ENCODE measurements at regions not wholly inside any gene's neighbourhood (a gene's known extent, or its start where the extent isn't known, plus 50 kb on each side); places are given as distances from the start of the nearest gene placed in this dataset.
A peak's percentile ranks its signal among the peaks of the same experiment; 100 is the strongest.

DNA sequence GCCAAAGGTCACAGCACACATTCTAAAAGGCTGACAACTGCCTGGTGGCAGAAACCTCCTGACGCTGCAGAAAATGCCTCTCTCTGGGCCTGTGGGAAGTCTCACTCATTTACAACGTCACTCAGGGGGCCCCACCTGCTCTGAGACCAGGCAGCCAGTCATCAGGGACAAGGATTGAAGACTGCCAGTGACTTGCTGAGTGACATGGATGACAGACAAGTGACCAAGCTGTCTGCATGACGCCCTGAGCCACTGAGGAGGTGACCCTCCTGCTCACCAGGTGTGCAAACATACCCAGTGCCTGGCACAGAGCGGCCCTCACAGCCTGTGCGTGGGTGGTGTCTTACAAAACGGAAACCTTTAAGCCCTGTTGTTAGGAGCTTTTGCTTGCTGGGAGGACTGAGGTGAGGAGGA lies 392.4 kb downstream of the TNS1 start:
- Histone ChIP-seq H3K27ac (ENCODE audit: low read length) (no peak overlapping the region), H3K9me3 (replicated peaks; ENCODE audit: control insufficient read depth, low read depth, low read length) (no peaks in the 10 kb centered on the region), H3K4me3 (ENCODE audit: low read length) (no peak overlapping the region), H3K36me3 (ENCODE audit: control insufficient read depth, insufficient read depth, low read length) (no peaks in the 10 kb centered on the region), H3K4me1 (ENCODE audit: control insufficient read depth, insufficient read depth, low read length) (peaks cover 41% of the 10 kb centered on the region), H3K27me3 (ENCODE audit: control insufficient read depth, insufficient read depth, low read length) (peaks cover 2% of the 10 kb centered on the region)
- DNase-seq, result no peak
- 69% methylated on average over 3 of the region's 6 CpGs for WGBS (ENCODE audit: insufficient coverage)

DNA sequence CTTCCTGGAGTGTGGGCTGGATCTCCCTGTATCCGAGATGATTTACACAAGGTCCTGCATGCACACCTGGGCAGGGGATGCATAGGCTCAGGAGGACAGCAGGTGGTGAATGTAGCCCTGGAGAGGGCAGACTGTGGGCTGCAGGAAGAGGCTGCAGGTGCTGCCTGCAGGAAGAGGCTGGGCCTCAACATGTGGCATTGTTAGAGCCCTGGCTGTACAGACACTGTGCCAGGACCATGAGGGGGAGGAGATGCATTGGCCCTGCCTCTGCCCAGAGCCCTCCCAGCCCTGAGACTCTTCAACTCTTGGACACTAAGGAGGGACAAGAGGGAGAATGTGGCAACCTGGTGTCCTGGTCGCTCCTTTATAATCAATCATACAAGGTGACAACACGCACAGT lies 392.8 kb downstream of the TNS1 start:
- Histone ChIP-seq H3K4me1 (ENCODE audit: control insufficient read depth, insufficient read depth, low read length) (peaks cover 43% of the 10 kb centered on the region), H3K27me3 (ENCODE audit: control insufficient read depth, insufficient read depth, low read length) (peaks cover 2% of the 10 kb centered on the region), H3K4me3 (ENCODE audit: low read length) (no peak overlapping the region), H3K9me3 (replicated peaks; ENCODE audit: control insufficient read depth, low read depth, low read length) (no peaks in the 10 kb centered on the region), H3K36me3 (ENCODE audit: control insufficient read depth, insufficient read depth, low read length) (no peaks in the 10 kb centered on the region), H3K27ac (ENCODE audit: low read length) (no peak overlapping the region)
- DNase-seq, result no peak
- 77% methylated on average over 3 of the region's 3 CpGs for WGBS (ENCODE audit: insufficient coverage)

DNA sequence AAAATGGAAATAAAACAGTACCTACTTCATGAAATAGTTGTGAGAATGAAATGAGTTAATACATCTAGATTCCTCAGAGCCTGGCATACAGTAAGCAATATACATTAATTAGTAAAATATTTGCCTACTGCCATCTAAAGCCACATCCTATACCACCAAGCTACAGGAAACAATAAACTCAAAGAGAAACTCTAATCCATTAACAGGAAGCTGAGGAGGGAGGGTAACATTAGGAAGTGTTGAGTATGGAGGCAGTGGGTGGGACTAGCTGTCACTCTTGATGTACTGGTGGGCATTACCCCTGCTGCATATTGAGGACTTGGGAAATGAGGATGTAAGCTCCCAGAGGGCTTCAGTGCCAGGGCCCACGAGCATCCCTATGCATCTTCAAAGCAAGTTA lies 396.5 kb downstream of the TNS1 start:
- Histone ChIP-seq H3K4me3 (ENCODE audit: low read length) (no peak overlapping the region), H3K4me1 (ENCODE audit: control insufficient read depth, insufficient read depth, low read length) (peaks cover 47% of the 10 kb centered on the region), H3K27ac (ENCODE audit: low read length) (no peak overlapping the region), H3K9me3 (replicated peaks; ENCODE audit: control insufficient read depth, low read depth, low read length) (no peaks in the 10 kb centered on the region), H3K36me3 (ENCODE audit: control insufficient read depth, insufficient read depth, low read length) (no peaks in the 10 kb centered on the region), H3K27me3 (ENCODE audit: control insufficient read depth, insufficient read depth, low read length) (peaks cover 4% of the 10 kb centered on the region)
- 56% methylated on average over 1 of the region's 1 CpG for WGBS (ENCODE audit: insufficient coverage)
- DNase-seq, result no peak

DNA sequence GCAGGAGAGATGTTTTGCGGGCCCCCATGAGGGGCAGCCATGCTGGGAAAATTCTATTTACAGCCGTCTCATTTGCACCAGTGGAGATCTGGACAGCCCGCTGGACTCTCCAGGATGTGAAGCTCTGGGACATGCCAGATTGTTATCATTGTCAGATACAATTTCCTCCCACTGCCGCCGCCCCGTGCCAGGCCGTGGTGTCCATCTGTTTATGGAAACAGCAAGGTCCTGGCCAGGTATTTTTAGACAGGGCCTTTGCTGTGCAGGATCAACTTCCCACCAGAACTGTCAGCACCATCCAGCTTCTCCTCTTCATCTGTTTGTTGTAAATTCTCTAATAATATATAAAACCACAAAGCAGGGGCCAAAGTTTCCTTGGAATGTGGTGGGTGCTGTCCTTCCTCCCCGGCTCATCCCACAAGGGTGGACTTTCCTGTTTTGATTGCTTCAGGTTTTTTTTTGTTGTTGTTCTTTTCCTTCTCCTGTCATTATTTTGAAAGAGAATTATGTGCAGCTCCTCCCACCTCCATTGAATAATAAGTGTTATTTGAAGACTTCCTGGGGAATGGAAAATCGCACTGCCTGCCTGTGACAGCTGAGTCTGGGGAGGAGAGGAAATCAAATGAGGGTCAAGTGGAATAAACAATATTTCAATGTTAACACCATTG lies 398.1 kb downstream of the TNS1 start:
- no peak overlapping the region for H3K4me3 ChIP-seq (ENCODE audit: low read length)
- H3K9me3 ChIP-seq (replicated peaks; ENCODE audit: control insufficient read depth, low read depth, low read length), result no peaks in the 10 kb centered on the region
- H3K4me1 ChIP-seq (ENCODE audit: control insufficient read depth, insufficient read depth, low read length), result peaks cover 49% of the 10 kb centered on the region
- DNase-seq, result peak; percentile 66
- H3K27ac ChIP-seq (ENCODE audit: low read length), result peak overlapping the region; percentile 66
- H3K36me3 ChIP-seq (ENCODE audit: control insufficient read depth, insufficient read depth, low read length), result no peaks in the 10 kb centered on the region
- peaks cover 7% of the 10 kb centered on the region for H3K27me3 ChIP-seq (ENCODE audit: control insufficient read depth, insufficient read depth, low read length)
- 67% methylated on average over 2 of the region's 9 CpGs for WGBS (ENCODE audit: insufficient coverage)

DNA sequence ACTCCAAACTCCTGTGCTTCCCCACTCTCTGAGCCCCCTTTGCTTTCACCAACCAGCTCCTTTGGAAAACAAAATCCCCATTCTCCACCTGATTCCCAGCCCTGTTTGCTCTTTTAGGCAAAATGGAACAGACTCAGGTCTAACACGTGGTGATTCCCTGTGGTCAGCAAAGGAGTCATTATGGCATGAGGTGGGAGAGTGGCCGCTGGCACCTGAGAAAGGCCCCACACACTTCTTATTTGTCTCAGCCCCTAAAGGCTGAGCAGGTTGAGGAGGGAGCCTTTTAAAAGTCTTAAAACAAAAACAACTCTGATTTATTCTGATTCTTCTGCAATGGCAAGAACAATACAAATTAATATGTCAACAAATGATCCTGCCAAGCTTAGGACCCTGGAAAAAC lies 401.2 kb downstream of the TNS1 start:
- no peaks in the 10 kb centered on the region for H3K9me3 ChIP-seq (replicated peaks; ENCODE audit: control insufficient read depth, low read depth, low read length)
- H3K27ac ChIP-seq (ENCODE audit: low read length), result no peak overlapping the region
- H3K4me1 ChIP-seq (ENCODE audit: control insufficient read depth, insufficient read depth, low read length), result peaks cover 35% of the 10 kb centered on the region
- no peaks in the 10 kb centered on the region for H3K36me3 ChIP-seq (ENCODE audit: control insufficient read depth, insufficient read depth, low read length)
- H3K4me3 ChIP-seq (ENCODE audit: low read length), result no peak overlapping the region
- H3K27me3 ChIP-seq (ENCODE audit: control insufficient read depth, insufficient read depth, low read length), result peaks cover 4% of the 10 kb centered on the region
- no CpG with 5 or more reads among the region's 2 CpGs for WGBS (ENCODE audit: insufficient coverage)
- no peak for DNase-seq

DNA sequence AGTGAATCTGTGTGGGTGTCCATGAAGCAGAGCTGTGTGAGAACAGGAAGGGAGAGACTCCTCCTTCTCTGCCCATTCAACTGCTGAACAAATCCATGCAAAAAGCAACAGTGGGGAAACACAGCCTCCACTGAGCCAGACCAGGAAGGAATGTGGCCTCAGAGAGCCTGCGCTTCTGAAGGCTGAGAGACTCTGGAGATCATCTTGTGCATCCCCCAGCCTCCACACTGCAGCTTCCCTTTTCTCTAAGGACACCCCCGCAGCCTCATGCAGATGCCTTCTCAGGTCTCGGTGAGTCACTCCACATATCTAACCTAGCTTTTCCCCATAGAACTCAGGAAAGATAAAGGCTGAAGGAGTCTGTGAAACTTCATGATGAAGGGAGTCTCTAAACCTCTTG lies 402.9 kb downstream of the TNS1 start:
- H3K4me1 ChIP-seq (ENCODE audit: control insufficient read depth, insufficient read depth, low read length), result peaks cover 22% of the 10 kb centered on the region
- WGBS (ENCODE audit: insufficient coverage), result 63% methylated on average over 1 of the region's 3 CpGs
- no peak for DNase-seq
- H3K27me3 ChIP-seq (ENCODE audit: control insufficient read depth, insufficient read depth, low read length), result peaks cover 4% of the 10 kb centered on the region
- H3K36me3 ChIP-seq (ENCODE audit: control insufficient read depth, insufficient read depth, low read length), result no peaks in the 10 kb centered on the region
- no peak overlapping the region for H3K27ac ChIP-seq (ENCODE audit: low read length)
- no peaks in the 10 kb centered on the region for H3K9me3 ChIP-seq (replicated peaks; ENCODE audit: control insufficient read depth, low read depth, low read length)
- H3K4me3 ChIP-seq (ENCODE audit: low read length), result no peak overlapping the region

DNA sequence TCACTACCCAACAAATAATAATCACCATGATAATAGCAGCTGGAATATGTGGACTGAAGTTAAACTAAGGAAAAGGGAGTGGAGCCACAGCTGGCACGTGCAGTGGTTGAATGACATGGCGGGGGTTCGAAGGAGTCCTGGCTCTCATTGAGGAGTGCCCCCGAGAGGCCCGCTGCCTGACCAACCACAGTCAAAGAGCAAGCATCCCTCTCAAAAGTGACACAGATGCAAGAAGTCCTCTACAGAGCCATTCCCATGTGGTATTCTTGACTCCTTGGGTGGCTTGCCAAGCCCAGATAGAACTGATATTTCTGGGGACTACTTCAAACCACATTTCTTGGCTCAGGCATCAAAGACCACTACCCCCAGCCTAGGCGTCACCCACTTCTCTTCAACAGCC lies 405.1 kb downstream of the TNS1 start:
- no peak for DNase-seq
- Histone ChIP-seq H3K4me3 (ENCODE audit: low read length) (no peak overlapping the region), H3K9me3 (replicated peaks; ENCODE audit: control insufficient read depth, low read depth, low read length) (no peaks in the 10 kb centered on the region), H3K36me3 (ENCODE audit: control insufficient read depth, insufficient read depth, low read length) (no peaks in the 10 kb centered on the region), H3K27ac (ENCODE audit: low read length) (no peak overlapping the region), H3K4me1 (ENCODE audit: control insufficient read depth, insufficient read depth, low read length) (peaks cover 21% of the 10 kb centered on the region), H3K27me3 (ENCODE audit: control insufficient read depth, insufficient read depth, low read length) (peaks cover 4% of the 10 kb centered on the region)
- WGBS (ENCODE audit: insufficient coverage), result 70% methylated on average over 2 of the region's 6 CpGs

DNA sequence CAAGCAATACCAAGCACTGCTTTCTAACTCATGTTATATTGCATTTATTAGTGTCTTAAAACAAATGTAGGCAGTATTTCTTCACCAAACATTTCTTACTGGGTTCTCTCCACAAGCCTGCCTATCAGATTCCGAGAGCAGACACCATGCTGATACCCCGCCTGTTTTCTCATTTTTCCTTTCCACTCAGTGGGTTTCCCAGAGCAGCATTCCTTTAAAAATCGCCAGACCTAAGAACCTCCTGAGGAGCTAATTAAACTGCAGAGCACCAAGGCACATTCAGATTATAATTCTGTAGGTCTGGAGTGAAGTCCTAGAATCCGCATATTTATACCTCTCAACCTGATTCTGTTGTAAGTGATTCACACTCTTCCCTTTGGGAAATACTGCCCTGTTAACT lies 405.6 kb downstream of the TNS1 start:
- no peak overlapping the region for H3K27ac ChIP-seq (ENCODE audit: low read length)
- 94% methylated on average over 2 of the region's 4 CpGs for WGBS (ENCODE audit: insufficient coverage)

DNA sequence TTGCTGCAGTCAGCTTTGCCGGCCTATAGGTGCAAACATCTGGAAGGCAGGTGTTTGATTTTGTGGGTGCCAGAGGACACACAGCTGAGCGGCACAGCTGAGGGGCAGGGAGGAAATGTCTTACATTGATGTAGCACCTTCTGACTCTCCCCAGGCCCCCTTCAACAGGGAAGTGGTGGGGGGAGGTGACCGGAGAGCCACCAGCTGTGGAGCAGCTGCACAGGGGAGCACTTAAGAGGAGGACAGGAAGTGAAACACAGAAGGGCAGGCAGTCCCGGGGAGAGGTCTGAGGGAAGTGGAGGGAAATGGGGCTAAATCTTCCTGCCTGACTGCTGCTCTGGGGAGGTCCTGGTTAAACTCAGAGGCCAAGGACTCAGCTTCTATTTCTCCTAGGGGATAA lies 409.1 kb downstream of the TNS1 start:
- H3K9me3 ChIP-seq (replicated peaks; ENCODE audit: control insufficient read depth, low read depth, low read length), result no peaks in the 10 kb centered on the region
- H3K27me3 ChIP-seq (ENCODE audit: control insufficient read depth, insufficient read depth, low read length), result no peaks in the 10 kb centered on the region
- H3K4me3 ChIP-seq (ENCODE audit: low read length), result no peak overlapping the region
- 10% methylated on average over 2 of the region's 4 CpGs for WGBS (ENCODE audit: insufficient coverage)
- H3K4me1 ChIP-seq (ENCODE audit: control insufficient read depth, insufficient read depth, low read length), result peaks cover 10% of the 10 kb centered on the region
- H3K36me3 ChIP-seq (ENCODE audit: control insufficient read depth, insufficient read depth, low read length), result no peaks in the 10 kb centered on the region
- peak; percentile 70 for DNase-seq
- no peak overlapping the region for H3K27ac ChIP-seq (ENCODE audit: low read length)

More for the DNA sequence above, 405.6 kb downstream of the TNS1 start:
- peaks cover 21% of the 10 kb centered on the region for H3K4me1 ChIP-seq (ENCODE audit: control insufficient read depth, insufficient read depth, low read length)
- peaks cover 4% of the 10 kb centered on the region for H3K27me3 ChIP-seq (ENCODE audit: control insufficient read depth, insufficient read depth, low read length)
- H3K9me3 ChIP-seq (replicated peaks; ENCODE audit: control insufficient read depth, low read depth, low read length), result no peaks in the 10 kb centered on the region
- no peak for DNase-seq
- H3K36me3 ChIP-seq (ENCODE audit: control insufficient read depth, insufficient read depth, low read length), result no peaks in the 10 kb centered on the region
- H3K4me3 ChIP-seq (ENCODE audit: low read length), result no peak overlapping the region

DNA sequence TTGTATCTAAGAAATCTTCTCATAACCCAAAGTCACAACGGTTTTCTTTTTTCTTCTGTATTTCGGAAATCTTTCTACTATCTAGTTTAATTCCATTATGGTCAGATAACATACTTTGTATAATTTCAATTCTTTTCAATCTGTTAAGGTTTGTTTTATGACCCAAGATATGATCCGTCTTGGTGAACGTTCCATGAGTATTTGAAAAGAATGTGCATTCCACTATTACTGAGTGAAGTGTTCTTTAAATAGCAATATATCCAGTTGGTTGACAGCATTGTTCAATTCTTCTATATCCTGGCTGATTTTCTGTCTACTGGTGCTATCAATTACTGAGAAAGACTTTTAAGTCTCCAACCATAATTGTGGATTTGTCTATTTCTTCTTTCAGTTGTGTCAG lies 414.5 kb downstream of the TNS1 start:
- H3K36me3 ChIP-seq (ENCODE audit: control insufficient read depth, insufficient read depth, low read length), result no peaks in the 10 kb centered on the region
- H3K27ac ChIP-seq (ENCODE audit: low read length), result no peak overlapping the region
- H3K27me3 ChIP-seq (ENCODE audit: control insufficient read depth, insufficient read depth, low read length), result no peaks in the 10 kb centered on the region
- H3K4me3 ChIP-seq (ENCODE audit: low read length), result no peak overlapping the region
- H3K9me3 ChIP-seq (replicated peaks; ENCODE audit: control insufficient read depth, low read depth, low read length), result no peaks in the 10 kb centered on the region
- DNase-seq, result no peak
- WGBS (ENCODE audit: insufficient coverage), result no CpG with 5 or more reads among the region's 4 CpGs
- H3K4me1 ChIP-seq (ENCODE audit: control insufficient read depth, insufficient read depth, low read length), result peaks cover 10% of the 10 kb centered on the region

DNA sequence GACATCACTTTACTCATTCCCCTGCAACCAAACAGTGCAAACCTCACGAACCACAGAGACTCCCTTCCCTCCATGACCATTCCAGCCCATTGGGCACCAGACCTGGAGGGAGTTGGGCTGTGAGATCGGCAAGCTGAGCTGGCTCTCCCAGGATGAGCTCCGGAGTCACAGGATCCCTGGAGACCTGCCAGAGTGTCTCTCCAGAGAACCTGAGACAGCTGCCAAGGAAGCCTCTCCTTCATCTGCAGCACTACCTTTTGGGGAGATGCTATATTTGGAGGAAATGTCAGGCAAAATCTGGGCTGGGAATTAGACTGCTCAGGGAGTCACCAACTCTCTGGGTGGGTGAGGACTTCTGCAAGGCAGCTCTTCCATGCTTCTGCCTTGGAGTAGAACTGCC lies 417.4 kb downstream of the TNS1 start:
- Histone ChIP-seq H3K4me3 (ENCODE audit: low read length) (no peak overlapping the region), H3K4me1 (ENCODE audit: control insufficient read depth, insufficient read depth, low read length) (peaks cover 10% of the 10 kb centered on the region), H3K36me3 (ENCODE audit: control insufficient read depth, insufficient read depth, low read length) (no peaks in the 10 kb centered on the region), H3K27me3 (ENCODE audit: control insufficient read depth, insufficient read depth, low read length) (no peaks in the 10 kb centered on the region), H3K27ac (ENCODE audit: low read length) (no peak overlapping the region), H3K9me3 (replicated peaks; ENCODE audit: control insufficient read depth, low read depth, low read length) (no peaks in the 10 kb centered on the region)
- WGBS (ENCODE audit: insufficient coverage), result 46% methylated on average over 3 of the region's 3 CpGs
- peak; percentile 32 for DNase-seq

Measured in muscle of leg (tissue), 3 donors.